ENCODE measurements at regions not wholly inside any gene's neighbourhood (a gene's known extent, or its start where the extent isn't known, plus 50 kb on each side); places are given as distances from the start of the nearest gene placed in this dataset.

- Histone ChIP-seq H3K4me1 (ENCODE audit: control insufficient read depth, insufficient read depth, low read length, poor library complexity, severe bottlenecking) (no peaks in the 10 kb centered on the region), H3K27ac (ENCODE audit: insufficient read depth, low read length, poor library complexity, severe bottlenecking) (no peak overlapping the region), H3K27me3 (ENCODE audit: control insufficient read depth, insufficient read depth, low read length) (peaks cover 4% of the 10 kb centered on the region), H3K36me3 (ENCODE audit: control insufficient read depth, insufficient read depth, low read length) (no peaks in the 10 kb centered on the region), H3K4me3 (ENCODE audit: low read depth, low read length) (no peak overlapping the region), H3K9me3 (ENCODE audit: control insufficient read depth in 2 of 2, low read length in 2 of 2) (peaks cover 0 to 1% of the 10 kb centered on the region in 2 experiments)
- no peak for ATAC-seq (ENCODE audit: low read depth in 2 of 2)
- Mint-ChIP-seq H3K4me3 (no peak overlapping the region), H3K9me3 (peaks cover 0 to 10% (median 5%) of the 10 kb centered on the region in 7 donors), H3K4me1 (no peaks in the 10 kb centered on the region), H3K27me3 (peaks cover 11% of the 10 kb centered on the region), H3K27ac (no peak overlapping the region), H3K36me3 (peaks cover 6% of the 10 kb centered on the region)
- DNase-seq = no peak
Measured at GRCh38 chr2:74741629-74742028, 87.6 kb downstream of the SEMA4F start.

GRCh38 chr2:74742471-74742870 lies 88.4 kb downstream of the SEMA4F start:
- H3K27ac ChIP-seq (ENCODE audit: insufficient read depth, low read length, poor library complexity, severe bottlenecking) = no peak overlapping the region
- Mint-ChIP-seq H3K4me1 (no peaks in the 10 kb centered on the region), H3K9me3 (peaks cover 0 to 4% (median 0%) of the 10 kb centered on the region in 7 donors), H3K4me3 (no peak overlapping the region), H3K36me3 (peaks cover under 1% of the 10 kb centered on the region), H3K27ac (peak overlapping the region in 1 of 3 donors; percentile 3), H3K27me3 (peaks cover 5% of the 10 kb centered on the region)
- no peaks in the 10 kb centered on the region for H3K36me3 ChIP-seq (ENCODE audit: control insufficient read depth, insufficient read depth, low read length)
- no peak overlapping the region for H3K4me3 ChIP-seq (ENCODE audit: low read depth, low read length)
- DNase-seq (no peak), ATAC-seq (ENCODE audit: low read depth in 2 of 2) (no peak)
- H3K9me3 ChIP-seq (ENCODE audit: control insufficient read depth in 2 of 2, low read length in 2 of 2) = no peaks in the 10 kb centered on the region
- no peaks in the 10 kb centered on the region for H3K4me1 ChIP-seq (ENCODE audit: control insufficient read depth, insufficient read depth, low read length, poor library complexity, severe bottlenecking)
- H3K27me3 ChIP-seq (ENCODE audit: control insufficient read depth, insufficient read depth, low read length) = peaks cover 4% of the 10 kb centered on the region

GRCh38 chr2:74743039-74743438 lies 89.0 kb downstream of the SEMA4F start:
- H3K4me3 Mint-ChIP-seq = no peak overlapping the region
- DNase-seq = no peak
- H3K4me1 ChIP-seq (ENCODE audit: control insufficient read depth, insufficient read depth, low read length, poor library complexity, severe bottlenecking) = no peaks in the 10 kb centered on the region
- no peak overlapping the region for H3K4me3 ChIP-seq (ENCODE audit: low read depth, low read length)
- H3K27ac ChIP-seq (ENCODE audit: insufficient read depth, low read length, poor library complexity, severe bottlenecking) = no peak overlapping the region
- H3K9me3 Mint-ChIP-seq = peaks cover 0 to 3% (median 0%) of the 10 kb centered on the region in 7 donors
- H3K27me3 Mint-ChIP-seq = peaks cover 5% of the 10 kb centered on the region
- H3K36me3 Mint-ChIP-seq = no peaks in the 10 kb centered on the region
- H3K27me3 ChIP-seq (ENCODE audit: control insufficient read depth, insufficient read depth, low read length) = peaks cover 4% of the 10 kb centered on the region
- H3K4me1 Mint-ChIP-seq = no peaks in the 10 kb centered on the region
- no peak for ATAC-seq (ENCODE audit: low read depth in 2 of 2)
- H3K27ac Mint-ChIP-seq = peak overlapping the region in 1 of 3 donors; percentile 3
- no peaks in the 10 kb centered on the region for H3K9me3 ChIP-seq (ENCODE audit: control insufficient read depth in 2 of 2, low read length in 2 of 2)
- no peaks in the 10 kb centered on the region for H3K36me3 ChIP-seq (ENCODE audit: control insufficient read depth, insufficient read depth, low read length)

- DNase-seq (no peak), ATAC-seq (ENCODE audit: low read depth in 2 of 2) (no peak)
- Mint-ChIP-seq H3K9me3 (peaks cover 0 to 3% (median 0%) of the 10 kb centered on the region in 7 donors), H3K27me3 (peaks cover 5% of the 10 kb centered on the region), H3K27ac (no peak overlapping the region), H3K4me3 (no peak overlapping the region), H3K36me3 (no peaks in the 10 kb centered on the region), H3K4me1 (no peaks in the 10 kb centered on the region)
- Histone ChIP-seq H3K9me3 (ENCODE audit: control insufficient read depth in 2 of 2, low read length in 2 of 2) (no peaks in the 10 kb centered on the region), H3K36me3 (ENCODE audit: control insufficient read depth, insufficient read depth, low read length) (no peaks in the 10 kb centered on the region), H3K27ac (ENCODE audit: insufficient read depth, low read length, poor library complexity, severe bottlenecking) (no peak overlapping the region), H3K4me3 (ENCODE audit: low read depth, low read length) (no peak overlapping the region), H3K4me1 (ENCODE audit: control insufficient read depth, insufficient read depth, low read length, poor library complexity, severe bottlenecking) (no peaks in the 10 kb centered on the region), H3K27me3 (ENCODE audit: control insufficient read depth, insufficient read depth, low read length) (peaks cover 5% of the 10 kb centered on the region)
Measured at GRCh38 chr2:74743778-74744177, 89.7 kb downstream of the SEMA4F start.

- Mint-ChIP-seq H3K27ac (no peak overlapping the region), H3K9me3 (peaks cover 0 to 3% (median 0%) of the 10 kb centered on the region in 7 donors), H3K27me3 (peaks cover 5% of the 10 kb centered on the region), H3K4me3 (no peak overlapping the region), H3K36me3 (no peaks in the 10 kb centered on the region), H3K4me1 (no peaks in the 10 kb centered on the region)
- ATAC-seq (ENCODE audit: low read depth in 2 of 2) (no peak), DNase-seq (no peak)
- Histone ChIP-seq H3K9me3 (ENCODE audit: control insufficient read depth in 2 of 2, low read length in 2 of 2) (no peaks in the 10 kb centered on the region), H3K4me3 (ENCODE audit: low read depth, low read length) (no peak overlapping the region), H3K27ac (ENCODE audit: insufficient read depth, low read length, poor library complexity, severe bottlenecking) (no peak overlapping the region), H3K36me3 (ENCODE audit: control insufficient read depth, insufficient read depth, low read length) (no peaks in the 10 kb centered on the region), H3K27me3 (ENCODE audit: control insufficient read depth, insufficient read depth, low read length) (peaks cover 2% of the 10 kb centered on the region), H3K4me1 (ENCODE audit: control insufficient read depth, insufficient read depth, low read length, poor library complexity, severe bottlenecking) (no peaks in the 10 kb centered on the region)
Measured at GRCh38 chr2:74744731-74745515, 89.0 kb upstream of the HK2 start.

- ATAC-seq (ENCODE audit: low read depth in 2 of 2) = no peak
- Histone ChIP-seq H3K9me3 (ENCODE audit: control insufficient read depth in 2 of 2, low read length in 2 of 2) (no peaks in the 10 kb centered on the region), H3K27ac (ENCODE audit: insufficient read depth, low read length, poor library complexity, severe bottlenecking) (no peak overlapping the region), H3K36me3 (ENCODE audit: control insufficient read depth, insufficient read depth, low read length) (no peaks in the 10 kb centered on the region), H3K27me3 (ENCODE audit: control insufficient read depth, insufficient read depth, low read length) (peaks cover 2% of the 10 kb centered on the region), H3K4me3 (ENCODE audit: low read depth, low read length) (no peak overlapping the region), H3K4me1 (ENCODE audit: control insufficient read depth, insufficient read depth, low read length, poor library complexity, severe bottlenecking) (no peaks in the 10 kb centered on the region)
- Mint-ChIP-seq H3K4me1 (no peaks in the 10 kb centered on the region), H3K4me3 (no peak overlapping the region), H3K36me3 (no peaks in the 10 kb centered on the region), H3K9me3 (peaks cover 0 to 3% (median 0%) of the 10 kb centered on the region in 7 donors), H3K27ac (no peak overlapping the region), H3K27me3 (peaks cover 5% of the 10 kb centered on the region)
- no peak for DNase-seq
Measured at GRCh38 chr2:74745766-74746165, 88.2 kb upstream of the HK2 start.

GRCh38 chr2:74746480-74746879 lies 87.4 kb upstream of the HK2 start:
- H3K4me1 Mint-ChIP-seq = no peaks in the 10 kb centered on the region
- H3K4me3 ChIP-seq (ENCODE audit: low read depth, low read length) = no peak overlapping the region
- H3K27me3 ChIP-seq (ENCODE audit: control insufficient read depth, insufficient read depth, low read length) = peaks cover 2% of the 10 kb centered on the region
- no peaks in the 10 kb centered on the region for H3K9me3 ChIP-seq (ENCODE audit: control insufficient read depth in 2 of 2, low read length in 2 of 2)
- ATAC-seq (ENCODE audit: low read depth in 2 of 2) = no peak
- no peak overlapping the region for H3K27ac Mint-ChIP-seq
- no peak overlapping the region for H3K4me3 Mint-ChIP-seq
- no peaks in the 10 kb centered on the region for H3K36me3 Mint-ChIP-seq
- H3K27ac ChIP-seq (ENCODE audit: insufficient read depth, low read length, poor library complexity, severe bottlenecking) = no peak overlapping the region
- no peaks in the 10 kb centered on the region for H3K36me3 ChIP-seq (ENCODE audit: control insufficient read depth, insufficient read depth, low read length)
- H3K4me1 ChIP-seq (ENCODE audit: control insufficient read depth, insufficient read depth, low read length, poor library complexity, severe bottlenecking) = no peaks in the 10 kb centered on the region
- H3K9me3 Mint-ChIP-seq = peaks cover 0 to 3% (median 0%) of the 10 kb centered on the region in 7 donors
- no peak for DNase-seq
- H3K27me3 Mint-ChIP-seq = peaks cover 9% of the 10 kb centered on the region

All from CD4-positive, CD25-positive, alpha-beta regulatory T cell (primary cell).